Stimulated activated CD4-positive, alpha-beta T cell treated with anti-CD3 and anti-CD28 coated beads, Interleukin-2, amount 100 ng/mL, for 24 hours (primary cell): ENCODE measurements at regions not wholly inside any gene's neighbourhood (a gene's known extent, or its start where the extent isn't known, plus 50 kb on each side); places are given as distances from the start of the nearest gene placed in this dataset.
A peak's percentile ranks its signal among the peaks of the same experiment; 100 is the strongest.

Experiments
- DNase-seq, 2 donors: peaks; one replicate each; pipeline ENCODE4 v3.0.0-alpha.2; 2020

GRCh38 chr20:39280875-39281274 is 318.7 kb downstream of the DHX35 start:
- no peak for DNase-seq

- DNase-seq: no peak
Measured at GRCh38 chr20:39278230-39278788, 316.2 kb downstream of the DHX35 start.

GRCh38 chr20:39277185-39277584 is 315.0 kb downstream of the DHX35 start:
- no peak for DNase-seq

- DNase-seq: no peak
Measured at GRCh38 chr20:39270837-39271604, 308.9 kb downstream of the DHX35 start.

GRCh38 chr20:39269493-39270217 is 307.5 kb downstream of the DHX35 start:
- DNase-seq: no peak

GRCh38 chr20:39268981-39269461 is 306.9 kb downstream of the DHX35 start:
- peak; percentile 32 to 63 for DNase-seq

- no peak for DNase-seq
Measured at GRCh38 chr20:39268491-39268951, 306.4 kb downstream of the DHX35 start.

- DNase-seq: no peak
Measured at GRCh38 chr20:39266989-39267388, 304.8 kb downstream of the DHX35 start.

GRCh38 chr20:39264506-39265172 is 302.5 kb downstream of the DHX35 start:
- DNase-seq: peak; percentile 47 to 64

GRCh38 chr20:39263076-39263475 is 300.9 kb downstream of the DHX35 start:
- no peak for DNase-seq

- DNase-seq: no peak
Measured at GRCh38 chr20:39259808-39260207, 297.7 kb downstream of the DHX35 start.

GRCh38 chr20:39259010-39259803 is 297.1 kb downstream of the DHX35 start:
- DNase-seq: no peak

- DNase-seq: no peak
Measured at GRCh38 chr20:39258253-39258652, 296.1 kb downstream of the DHX35 start.

- DNase-seq: no peak
Measured at GRCh38 chr20:39253051-39253755, 291.1 kb downstream of the DHX35 start.

GRCh38 chr20:39252035-39252434 is 289.9 kb downstream of the DHX35 start:
- DNase-seq: no peak

- no peak for DNase-seq
Measured at GRCh38 chr20:39249798-39250197, 287.7 kb downstream of the DHX35 start.

GRCh38 chr20:39248862-39249485 is 286.8 kb downstream of the DHX35 start:
- DNase-seq: no peak

- no peak for DNase-seq
Measured at GRCh38 chr20:39248171-39248861, 286.2 kb downstream of the DHX35 start.

GRCh38 chr20:39246436-39246835 is 284.3 kb downstream of the DHX35 start:
- DNase-seq: no peak

- DNase-seq: no peak
Measured at GRCh38 chr20:39245685-39246311, 283.7 kb downstream of the DHX35 start.
